ENCODE measurements at regions not wholly inside any gene's neighbourhood (a gene's known extent, or its start where the extent isn't known, plus 50 kb on each side); places are given as distances from the start of the nearest gene placed in this dataset.

DNA sequence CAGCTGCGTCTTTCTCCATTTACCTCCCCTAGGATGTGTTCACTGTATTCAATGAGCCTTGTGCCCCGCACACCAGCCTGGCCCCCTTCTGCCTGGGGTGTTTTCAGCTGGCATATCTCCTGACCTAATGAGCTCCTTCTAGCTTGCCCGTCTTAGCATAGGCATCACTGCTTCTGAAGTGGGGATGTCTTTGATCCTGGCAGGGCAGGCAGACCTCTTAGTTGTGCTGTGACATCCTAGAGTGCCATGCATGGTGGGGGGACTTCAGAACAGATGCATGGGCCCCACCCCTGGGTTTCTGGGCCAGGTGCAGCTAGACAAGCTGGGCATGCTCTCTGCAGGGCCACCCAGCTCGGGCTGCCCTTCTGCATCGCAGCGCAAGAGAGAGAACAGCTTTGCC is 172.7 kb downstream of the GADD45G start:
- POLR2A ChIA-PET: interaction anchor here (1.1 kb wide), 1 partner anchor 11 kb away, joined by 3 read pairs; no protein-coding TSS in a partner anchor
- no peak for ATAC-seq (ENCODE audit: low read depth)
- intact Hi-C loops (cut with micrococcal nuclease): no loop called here
- no peaks in the 10 kb centered on the region for H3K27me3 Mint-ChIP-seq
- no peak for DNase-seq
- CTCF ChIA-PET: no interaction called here
- H3K4me1 Mint-ChIP-seq: peaks cover 20% of the 10 kb centered on the region
- H3K9me3 Mint-ChIP-seq: no peaks in the 10 kb centered on the region
- H3K4me3 Mint-ChIP-seq: no peak overlapping the region
- TF ChIP-seq, protein P1, sequence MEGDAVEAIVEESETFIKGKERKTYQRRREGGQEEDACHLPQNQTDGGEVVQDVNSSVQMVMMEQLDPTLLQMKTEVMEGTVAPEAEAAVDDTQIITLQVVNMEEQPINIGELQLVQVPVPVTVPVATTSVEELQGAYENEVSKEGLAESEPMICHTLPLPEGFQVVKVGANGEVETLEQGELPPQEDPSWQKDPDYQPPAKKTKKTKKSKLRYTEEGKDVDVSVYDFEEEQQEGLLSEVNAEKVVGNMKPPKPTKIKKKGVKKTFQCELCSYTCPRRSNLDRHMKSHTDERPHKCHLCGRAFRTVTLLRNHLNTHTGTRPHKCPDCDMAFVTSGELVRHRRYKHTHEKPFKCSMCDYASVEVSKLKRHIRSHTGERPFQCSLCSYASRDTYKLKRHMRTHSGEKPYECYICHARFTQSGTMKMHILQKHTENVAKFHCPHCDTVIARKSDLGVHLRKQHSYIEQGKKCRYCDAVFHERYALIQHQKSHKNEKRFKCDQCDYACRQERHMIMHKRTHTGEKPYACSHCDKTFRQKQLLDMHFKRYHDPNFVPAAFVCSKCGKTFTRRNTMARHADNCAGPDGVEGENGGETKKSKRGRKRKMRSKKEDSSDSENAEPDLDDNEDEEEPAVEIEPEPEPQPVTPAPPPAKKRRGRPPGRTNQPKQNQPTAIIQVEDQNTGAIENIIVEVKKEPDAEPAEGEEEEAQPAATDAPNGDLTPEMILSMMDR (IDR thresholded peaks at IDR 0.05): no peak
- no peaks in the 10 kb centered on the region for H3K36me3 Mint-ChIP-seq (ENCODE audit: low read depth)
- H3K27ac Mint-ChIP-seq: no peak overlapping the region

DNA sequence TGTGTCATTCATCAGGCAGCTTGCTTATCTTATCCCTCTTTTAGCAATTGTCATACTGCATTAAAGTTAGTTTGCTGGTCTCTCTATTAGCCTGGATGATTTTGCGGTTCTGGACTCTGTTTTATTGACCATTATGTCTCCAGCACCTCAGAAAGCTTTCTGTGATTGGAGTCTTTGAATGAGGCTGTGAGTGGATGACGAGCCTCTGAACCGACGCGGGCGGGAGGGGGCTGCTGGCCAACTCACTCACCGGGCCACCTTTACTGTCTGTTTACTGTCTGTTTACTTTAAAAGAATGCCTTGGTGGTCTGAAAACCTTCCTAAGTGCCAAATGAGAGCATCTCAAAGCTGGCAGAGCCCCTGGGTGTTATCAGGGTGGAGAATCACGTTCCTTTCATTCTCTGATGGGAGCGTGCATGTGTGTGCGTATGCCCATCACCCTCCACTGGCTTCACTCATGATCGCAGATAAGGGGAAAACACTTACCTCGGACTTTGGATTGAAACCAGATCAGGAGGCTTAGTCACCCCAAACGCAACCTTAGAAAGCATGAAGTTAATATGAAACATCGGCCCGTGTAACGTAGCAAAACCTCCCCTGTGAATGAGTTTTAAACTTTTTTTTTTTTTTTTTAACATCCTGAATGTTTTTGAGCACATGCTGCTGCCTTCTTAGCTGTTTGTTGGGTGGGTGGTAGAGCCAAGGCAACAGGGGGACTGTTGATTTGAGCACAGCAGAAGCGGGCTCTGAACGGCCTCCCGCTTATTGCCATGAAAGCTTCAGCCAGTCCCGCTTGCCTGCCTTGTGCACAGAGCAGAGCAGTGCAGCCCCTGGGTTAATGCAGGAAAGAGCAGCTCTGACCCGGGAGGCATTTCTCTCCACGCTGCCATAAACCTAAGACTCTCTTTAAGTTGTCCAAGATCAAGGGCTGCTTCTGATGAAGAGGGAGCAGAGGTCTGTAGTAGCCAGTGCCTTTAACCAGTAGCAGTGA is 173.6 kb downstream of the GADD45G start:
- DNase-seq (no peak), ATAC-seq (ENCODE audit: low read depth) (no peak)
- H3K27me3 Mint-ChIP-seq: no peaks in the 10 kb centered on the region
- TF ChIP-seq, protein P1 (IDR thresholded peaks at IDR 0.05): no peak
- intact Hi-C loops (cut with micrococcal nuclease): no loop called here
- H3K36me3 Mint-ChIP-seq (ENCODE audit: low read depth): no peaks in the 10 kb centered on the region
- no peak overlapping the region for H3K27ac Mint-ChIP-seq
- ChIA-PET POLR2A (interaction anchor here (0.7 to 0.9 kb wide), 2 partner anchors 233 to 342 kb away, joined by 3 to 6 read pairs; no protein-coding TSS in a partner anchor), CTCF (no interaction called here)
- H3K9me3 Mint-ChIP-seq: no peaks in the 10 kb centered on the region
- no peak overlapping the region for H3K4me3 Mint-ChIP-seq
- H3K4me1 Mint-ChIP-seq: peaks cover 21% of the 10 kb centered on the region

DNA sequence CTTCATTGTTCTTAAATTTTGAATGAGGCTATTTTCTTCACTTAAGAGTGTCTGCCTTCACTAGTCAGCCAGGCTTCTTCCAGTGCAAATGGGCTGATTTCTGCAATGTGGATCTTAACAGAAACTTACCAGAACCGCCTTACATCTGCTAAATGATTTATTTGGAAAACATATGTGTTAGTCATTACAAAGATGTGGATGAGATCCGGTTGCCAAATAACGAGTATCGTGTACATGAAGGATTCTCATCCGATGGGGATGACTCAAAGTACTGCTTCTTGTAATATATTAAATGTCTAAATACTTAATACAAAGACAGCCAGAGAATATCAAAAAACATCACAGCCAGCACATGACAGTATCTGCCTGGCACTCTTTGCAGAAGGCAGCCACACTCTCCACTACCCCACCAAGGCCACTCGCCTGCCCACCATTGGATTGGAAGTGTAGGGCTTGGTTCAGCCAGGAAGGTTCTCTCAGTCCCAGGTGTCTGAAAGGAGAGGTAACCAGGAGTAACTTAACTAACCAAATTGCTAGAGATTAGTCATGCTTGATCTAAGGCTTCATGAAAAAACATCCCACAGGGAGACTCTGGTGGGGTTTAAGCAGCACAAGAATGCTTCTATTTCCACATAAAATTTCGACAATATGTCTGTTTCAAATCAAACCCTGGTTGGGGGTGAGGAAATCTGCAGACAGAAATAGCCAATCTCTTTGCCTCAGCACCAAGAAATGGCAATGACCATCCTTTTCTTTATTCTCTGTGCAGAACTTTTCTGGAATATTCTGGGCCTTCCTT is 174.8 kb downstream of the GADD45G start:
- DNase-seq: no peak
- intact Hi-C loops (cut with micrococcal nuclease): loop anchor here (5.0 kb wide), 1 partner anchor 37 kb away; no protein-coding TSS in a partner anchor
- no peak overlapping the region for H3K4me3 Mint-ChIP-seq
- H3K9me3 Mint-ChIP-seq: no peaks in the 10 kb centered on the region
- TF ChIP-seq, protein P1 (IDR thresholded peaks at IDR 0.05): no peak
- H3K27me3 Mint-ChIP-seq: no peaks in the 10 kb centered on the region
- ChIA-PET POLR2A (no interaction called here), CTCF (interaction anchor here (0.7 kb wide), 1 partner anchor 323 kb away, joined by 3 read pairs; no protein-coding TSS in a partner anchor)
- H3K27ac Mint-ChIP-seq: no peak overlapping the region
- H3K4me1 Mint-ChIP-seq: peaks cover 21% of the 10 kb centered on the region
- no peak for ATAC-seq (ENCODE audit: low read depth)
- H3K36me3 Mint-ChIP-seq (ENCODE audit: low read depth): no peaks in the 10 kb centered on the region

DNA sequence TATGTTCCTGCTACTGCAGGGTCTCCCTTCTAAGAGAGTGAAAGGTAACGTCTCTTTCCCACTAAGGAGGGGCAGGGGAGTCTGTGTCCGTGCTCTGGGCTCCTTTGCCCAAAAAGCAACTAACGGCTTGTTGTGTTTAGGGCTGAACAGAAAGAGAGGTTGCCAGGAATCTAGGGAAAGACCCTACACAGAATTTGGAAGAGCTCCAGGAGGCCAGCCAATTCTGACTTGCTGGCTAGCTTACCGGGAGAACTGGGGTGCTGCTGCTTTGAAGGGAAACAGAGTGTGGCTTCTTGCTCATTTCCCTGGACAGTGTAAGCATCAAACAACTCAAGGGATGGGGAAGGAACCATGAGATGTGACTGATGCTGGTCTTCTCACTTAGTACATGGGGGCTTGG is 176.1 kb downstream of the GADD45G start:
- CTCF ChIA-PET: no interaction called here
- no peak for ATAC-seq (ENCODE audit: low read depth)
- H3K27ac Mint-ChIP-seq: no peak overlapping the region
- DNase-seq: no peak
- intact Hi-C loops (cut with micrococcal nuclease): loop anchor here (1.0 to 5.0 kb wide), 2 partner anchors 10 to 39 kb away; no protein-coding TSS in a partner anchor
- no peaks in the 10 kb centered on the region for H3K9me3 Mint-ChIP-seq
- peaks cover 23% of the 10 kb centered on the region for H3K4me1 Mint-ChIP-seq
- no peaks in the 10 kb centered on the region for H3K36me3 Mint-ChIP-seq (ENCODE audit: low read depth)
- H3K27me3 Mint-ChIP-seq: no peaks in the 10 kb centered on the region
- POLR2A ChIA-PET: no interaction called here
- TF ChIP-seq, protein P1 (IDR thresholded peaks at IDR 0.05): no peak
- no peak overlapping the region for H3K4me3 Mint-ChIP-seq

Measured in activated B cell treated with CpG ODN at 0.5 μM for 24 hours (primary cell).